ENCODE measurements at regions not wholly inside any gene's neighbourhood (a gene's known extent, or its start where the extent isn't known, plus 50 kb on each side); places are given as distances from the start of the nearest gene placed in this dataset.

- in situ Hi-C loops (cut with HindIII; ENCODE audit: low sequenced_read_pairs): no loop called here
- no peak for DNase-seq (ENCODE audit: low read depth)
- TF ChIP-seq CTCF (IDR thresholded peaks at IDR 0.05; ENCODE audit: low read depth, low read length, missing control alignments): no peak
- H3K4me3 ChIP-seq (ENCODE audit: low read depth, low read length): no peak overlapping the region
Observed at GRCh38 chr5:147055089-147055826, 176.7 kb upstream of the PPP2R2B start.

- no peak for DNase-seq (ENCODE audit: low read depth)
- TF ChIP-seq CTCF (IDR thresholded peaks at IDR 0.05; ENCODE audit: low read depth, low read length, missing control alignments): no peak
- in situ Hi-C loops (cut with HindIII; ENCODE audit: low sequenced_read_pairs): no loop called here
- no peak overlapping the region for H3K4me3 ChIP-seq (ENCODE audit: low read depth, low read length)
Observed at GRCh38 chr5:147055850-147056566, 177.5 kb upstream of the PPP2R2B start.

GRCh38 chr5:147057051-147057450 lies 177.8 kb upstream of the STK32A start:
- no peak for TF ChIP-seq CTCF (IDR thresholded peaks at IDR 0.05; ENCODE audit: low read depth, low read length, missing control alignments)
- in situ Hi-C loops (cut with HindIII; ENCODE audit: low sequenced_read_pairs): no loop called here
- no peak for DNase-seq (ENCODE audit: low read depth)
- no peak overlapping the region for H3K4me3 ChIP-seq (ENCODE audit: low read depth, low read length)

GRCh38 chr5:147061431-147061830 lies 173.4 kb upstream of the STK32A start:
- no peak for DNase-seq (ENCODE audit: low read depth)
- no peak for TF ChIP-seq CTCF (IDR thresholded peaks at IDR 0.05; ENCODE audit: low read depth, low read length, missing control alignments)
- in situ Hi-C loops (cut with HindIII; ENCODE audit: low sequenced_read_pairs): no loop called here
- H3K4me3 ChIP-seq (ENCODE audit: low read depth, low read length): no peak overlapping the region

- in situ Hi-C loops (cut with HindIII; ENCODE audit: low sequenced_read_pairs): no loop called here
- H3K4me3 ChIP-seq (ENCODE audit: low read depth, low read length): no peak overlapping the region
- no peak for DNase-seq (ENCODE audit: low read depth)
- TF ChIP-seq CTCF (IDR thresholded peaks at IDR 0.05; ENCODE audit: low read depth, low read length, missing control alignments): no peak
Observed at GRCh38 chr5:147062427-147062826, 172.4 kb upstream of the STK32A start.

- no peak for DNase-seq (ENCODE audit: low read depth)
- no peak for TF ChIP-seq CTCF (IDR thresholded peaks at IDR 0.05; ENCODE audit: low read depth, low read length, missing control alignments)
- in situ Hi-C loops (cut with HindIII; ENCODE audit: low sequenced_read_pairs): no loop called here
- no peak overlapping the region for H3K4me3 ChIP-seq (ENCODE audit: low read depth, low read length)
Observed at GRCh38 chr5:147063943-147064342, 170.9 kb upstream of the STK32A start.
